ENCODE measurements at regions not wholly inside any gene's neighbourhood (a gene's known extent, or its start where the extent isn't known, plus 50 kb on each side); places are given as distances from the start of the nearest gene placed in this dataset.

GRCh38 chr11:103696123-103696522, 340.3 kb upstream of the DDI1 start:
- no peak overlapping the region for H3K4me3 ChIP-seq (ENCODE audit: control insufficient read depth in 1 of 2, extremely low read depth in 1 of 2, low read length in 1 of 2)
- Mint-ChIP-seq H3K27me3 (no peaks in the 10 kb centered on the region), H3K36me3 (no peaks in the 10 kb centered on the region), H3K27ac (no peak overlapping the region), H3K9me3 (peaks cover 0 to 4% (median 3%) of the 10 kb centered on the region in 3 donors), H3K4me3 (no peak overlapping the region), H3K4me1 (no peaks in the 10 kb centered on the region)
- no peaks in the 10 kb centered on the region for H3K36me3 ChIP-seq (ENCODE audit: control insufficient read depth in 2 of 2, extremely low read depth in 1 of 2, insufficient read depth in 1 of 2, low read length in 1 of 2)
- H3K4me1 ChIP-seq (ENCODE audit: control insufficient read depth in 1 of 2, extremely low read depth in 1 of 2, insufficient read depth in 2 of 2, low read length in 2 of 2): no peaks in the 10 kb centered on the region
- POLR2A ChIA-PET: no interaction called here
- CTCF ChIA-PET: no interaction called here
- ATAC-seq (replicated peaks in 1 of 4) (no peak), DNase-seq (no peak)
- H3K27ac ChIP-seq (ENCODE audit: low read length): no peak overlapping the region
- H3K9me3 ChIP-seq: no peaks in the 10 kb centered on the region
- no peaks in the 10 kb centered on the region for H3K27me3 ChIP-seq (replicated peaks in 1 of 2; ENCODE audit: control insufficient read depth in 2 of 2, extremely low read depth in 1 of 2, insufficient read depth in 2 of 2, low read length in 1 of 2)

GRCh38 chr11:103699216-103699615, 337.2 kb upstream of the DDI1 start:
- H3K27me3 ChIP-seq (replicated peaks in 1 of 2; ENCODE audit: control insufficient read depth in 2 of 2, extremely low read depth in 1 of 2, insufficient read depth in 2 of 2, low read length in 1 of 2): no peaks in the 10 kb centered on the region
- no peaks in the 10 kb centered on the region for H3K4me1 ChIP-seq (ENCODE audit: control insufficient read depth in 1 of 2, extremely low read depth in 1 of 2, insufficient read depth in 2 of 2, low read length in 2 of 2)
- POLR2A ChIA-PET: no interaction called here
- peaks cover 0 to 4% (median 3%) of the 10 kb centered on the region in 3 donors for H3K9me3 Mint-ChIP-seq
- no peak overlapping the region for H3K27ac Mint-ChIP-seq
- no peaks in the 10 kb centered on the region for H3K9me3 ChIP-seq
- WGBS (ENCODE audit: insufficient coverage): no CpG with 5 or more reads among the region's 3 CpGs
- no peak overlapping the region for H3K4me3 ChIP-seq (ENCODE audit: control insufficient read depth in 1 of 2, extremely low read depth in 1 of 2, low read length in 1 of 2)
- no peaks in the 10 kb centered on the region for H3K27me3 Mint-ChIP-seq
- CTCF ChIA-PET: no interaction called here
- no peak overlapping the region for H3K4me3 Mint-ChIP-seq
- no peak overlapping the region for H3K27ac ChIP-seq (ENCODE audit: low read length)
- no peaks in the 10 kb centered on the region for H3K36me3 ChIP-seq (ENCODE audit: control insufficient read depth in 2 of 2, extremely low read depth in 1 of 2, insufficient read depth in 1 of 2, low read length in 1 of 2)
- ATAC-seq (replicated peaks in 1 of 4) (no peak), DNase-seq (no peak)
- H3K4me1 Mint-ChIP-seq: no peaks in the 10 kb centered on the region
- H3K36me3 Mint-ChIP-seq: no peaks in the 10 kb centered on the region

- Histone ChIP-seq H3K36me3 (ENCODE audit: control insufficient read depth in 2 of 2, extremely low read depth in 1 of 2, insufficient read depth in 1 of 2, low read length in 1 of 2) (no peaks in the 10 kb centered on the region), H3K9me3 (no peaks in the 10 kb centered on the region), H3K27ac (ENCODE audit: low read length) (no peak overlapping the region), H3K4me3 (ENCODE audit: control insufficient read depth in 1 of 2, extremely low read depth in 1 of 2, low read length in 1 of 2) (no peak overlapping the region), H3K4me1 (ENCODE audit: control insufficient read depth in 1 of 2, extremely low read depth in 1 of 2, insufficient read depth in 2 of 2, low read length in 2 of 2) (no peaks in the 10 kb centered on the region), H3K27me3 (replicated peaks in 1 of 2; ENCODE audit: control insufficient read depth in 2 of 2, extremely low read depth in 1 of 2, insufficient read depth in 2 of 2, low read length in 1 of 2) (no peaks in the 10 kb centered on the region)
- ChIA-PET POLR2A (interaction anchor here in 1 of 2 donors (0.6 kb wide), 1 partner anchor 54 kb away, joined by 5 read pairs; no protein-coding TSS in a partner anchor), CTCF (no interaction called here)
- H3K4me3 Mint-ChIP-seq: no peak overlapping the region
- no peak overlapping the region for H3K27ac Mint-ChIP-seq
- peaks cover 0 to 4% (median 3%) of the 10 kb centered on the region in 3 donors for H3K9me3 Mint-ChIP-seq
- DNase-seq (no peak), ATAC-seq (replicated peaks in 1 of 4) (no peak)
- no peaks in the 10 kb centered on the region for H3K36me3 Mint-ChIP-seq
- H3K4me1 Mint-ChIP-seq: no peaks in the 10 kb centered on the region
- WGBS (ENCODE audit: insufficient coverage): no CpG with 5 or more reads among the region's 1 CpG
- peaks cover 0 to 4% of the 10 kb centered on the region in 2 donors for H3K27me3 Mint-ChIP-seq
Measured at GRCh38 chr11:103699656-103700055, 336.8 kb upstream of the DDI1 start.

- H3K27me3 Mint-ChIP-seq: peaks cover 0 to 4% of the 10 kb centered on the region in 2 donors
- H3K36me3 Mint-ChIP-seq: no peaks in the 10 kb centered on the region
- H3K4me1 Mint-ChIP-seq: no peaks in the 10 kb centered on the region
- ChIA-PET POLR2A (no interaction called here), CTCF (no interaction called here)
- DNase-seq (no peak), ATAC-seq (replicated peaks in 1 of 4) (no peak)
- Histone ChIP-seq H3K9me3 (no peaks in the 10 kb centered on the region), H3K4me3 (ENCODE audit: control insufficient read depth in 1 of 2, extremely low read depth in 1 of 2, low read length in 1 of 2) (no peak overlapping the region), H3K36me3 (ENCODE audit: control insufficient read depth in 2 of 2, extremely low read depth in 1 of 2, insufficient read depth in 1 of 2, low read length in 1 of 2) (no peaks in the 10 kb centered on the region), H3K4me1 (ENCODE audit: control insufficient read depth in 1 of 2, extremely low read depth in 1 of 2, insufficient read depth in 2 of 2, low read length in 2 of 2) (no peaks in the 10 kb centered on the region), H3K27me3 (replicated peaks in 1 of 2; ENCODE audit: control insufficient read depth in 2 of 2, extremely low read depth in 1 of 2, insufficient read depth in 2 of 2, low read length in 1 of 2) (no peaks in the 10 kb centered on the region), H3K27ac (ENCODE audit: low read length) (no peak overlapping the region)
- peaks cover 0 to 4% (median 3%) of the 10 kb centered on the region in 3 donors for H3K9me3 Mint-ChIP-seq
- WGBS (ENCODE audit: insufficient coverage): 80% methylated on average over 1 of the region's 1 CpG
- no peak overlapping the region for H3K4me3 Mint-ChIP-seq
- H3K27ac Mint-ChIP-seq: no peak overlapping the region
Measured at GRCh38 chr11:103700622-103701021, 335.8 kb upstream of the DDI1 start.

- Histone ChIP-seq H3K4me3 (ENCODE audit: control insufficient read depth in 1 of 2, extremely low read depth in 1 of 2, low read length in 1 of 2) (no peak overlapping the region), H3K27ac (ENCODE audit: low read length) (no peak overlapping the region), H3K27me3 (replicated peaks in 1 of 2; ENCODE audit: control insufficient read depth in 2 of 2, extremely low read depth in 1 of 2, insufficient read depth in 2 of 2, low read length in 1 of 2) (no peaks in the 10 kb centered on the region), H3K9me3 (no peaks in the 10 kb centered on the region), H3K4me1 (ENCODE audit: control insufficient read depth in 1 of 2, extremely low read depth in 1 of 2, insufficient read depth in 2 of 2, low read length in 2 of 2) (no peaks in the 10 kb centered on the region), H3K36me3 (ENCODE audit: control insufficient read depth in 2 of 2, extremely low read depth in 1 of 2, insufficient read depth in 1 of 2, low read length in 1 of 2) (no peaks in the 10 kb centered on the region)
- DNase-seq (no peak), ATAC-seq (replicated peaks in 1 of 4) (no peak)
- Mint-ChIP-seq H3K4me3 (no peak overlapping the region), H3K27ac (no peak overlapping the region), H3K4me1 (no peaks in the 10 kb centered on the region), H3K27me3 (peaks cover 0 to 4% of the 10 kb centered on the region in 2 donors), H3K36me3 (no peaks in the 10 kb centered on the region), H3K9me3 (peaks cover 0 to under 1% (median 0%) of the 10 kb centered on the region in 3 donors)
- CTCF ChIA-PET: no interaction called here
- no CpG with 5 or more reads among the region's 2 CpGs for WGBS (ENCODE audit: insufficient coverage)
- POLR2A ChIA-PET: no interaction called here
Measured at GRCh38 chr11:103703437-103703836, 333.0 kb upstream of the DDI1 start.

GRCh38 chr11:103703954-103704353, 332.5 kb upstream of the DDI1 start:
- ChIA-PET POLR2A (no interaction called here), CTCF (no interaction called here)
- no peaks in the 10 kb centered on the region for H3K9me3 ChIP-seq
- no peak for ATAC-seq (replicated peaks in 1 of 4)
- H3K36me3 ChIP-seq (ENCODE audit: control insufficient read depth in 2 of 2, extremely low read depth in 1 of 2, insufficient read depth in 1 of 2, low read length in 1 of 2): no peaks in the 10 kb centered on the region
- no peak for DNase-seq
- no peak overlapping the region for H3K27ac ChIP-seq (ENCODE audit: low read length)
- H3K4me3 ChIP-seq (ENCODE audit: control insufficient read depth in 1 of 2, extremely low read depth in 1 of 2, low read length in 1 of 2): no peak overlapping the region
- no peaks in the 10 kb centered on the region for H3K27me3 ChIP-seq (replicated peaks in 1 of 2; ENCODE audit: control insufficient read depth in 2 of 2, extremely low read depth in 1 of 2, insufficient read depth in 2 of 2, low read length in 1 of 2)
- WGBS (ENCODE audit: insufficient coverage): no CpG with 5 or more reads among the region's 6 CpGs
- H3K4me1 Mint-ChIP-seq: no peaks in the 10 kb centered on the region
- peaks cover 0 to 4% of the 10 kb centered on the region in 2 donors for H3K27me3 Mint-ChIP-seq
- H3K27ac Mint-ChIP-seq: no peak overlapping the region
- H3K4me1 ChIP-seq (ENCODE audit: control insufficient read depth in 1 of 2, extremely low read depth in 1 of 2, insufficient read depth in 2 of 2, low read length in 2 of 2): no peaks in the 10 kb centered on the region
- no peaks in the 10 kb centered on the region for H3K36me3 Mint-ChIP-seq
- H3K4me3 Mint-ChIP-seq: no peak overlapping the region
- peaks cover 0 to 4% (median 0%) of the 10 kb centered on the region in 3 donors for H3K9me3 Mint-ChIP-seq

- ChIA-PET CTCF (no interaction called here), POLR2A (no interaction called here)
- Histone ChIP-seq H3K4me1 (ENCODE audit: control insufficient read depth in 1 of 2, extremely low read depth in 1 of 2, insufficient read depth in 2 of 2, low read length in 2 of 2) (no peaks in the 10 kb centered on the region), H3K9me3 (no peaks in the 10 kb centered on the region), H3K4me3 (ENCODE audit: control insufficient read depth in 1 of 2, extremely low read depth in 1 of 2, low read length in 1 of 2) (no peak overlapping the region), H3K36me3 (ENCODE audit: control insufficient read depth in 2 of 2, extremely low read depth in 1 of 2, insufficient read depth in 1 of 2, low read length in 1 of 2) (no peaks in the 10 kb centered on the region), H3K27ac (ENCODE audit: low read length) (no peak overlapping the region), H3K27me3 (replicated peaks in 1 of 2; ENCODE audit: control insufficient read depth in 2 of 2, extremely low read depth in 1 of 2, insufficient read depth in 2 of 2, low read length in 1 of 2) (no peaks in the 10 kb centered on the region)
- DNase-seq (no peak), ATAC-seq (replicated peaks in 1 of 4) (no peak)
- WGBS (ENCODE audit: insufficient coverage): no CpG with 5 or more reads among the region's 2 CpGs
- H3K27ac Mint-ChIP-seq: no peak overlapping the region
- no peaks in the 10 kb centered on the region for H3K4me1 Mint-ChIP-seq
- H3K36me3 Mint-ChIP-seq: no peaks in the 10 kb centered on the region
- no peak overlapping the region for H3K4me3 Mint-ChIP-seq
- peaks cover 0 to 9% (median 3%) of the 10 kb centered on the region in 3 donors for H3K9me3 Mint-ChIP-seq
- peaks cover 0 to 4% of the 10 kb centered on the region in 2 donors for H3K27me3 Mint-ChIP-seq
Measured at GRCh38 chr11:103705642-103706041, 330.8 kb upstream of the DDI1 start.

All from T-cell (primary cell).